Fibroblast of skin of abdomen (primary cell): ENCODE measurements at regions not wholly inside any gene's neighbourhood (a gene's known extent, or its start where the extent isn't known, plus 50 kb on each side); places are given as distances from the start of the nearest gene placed in this dataset.
"Not testable (repeated sequence)": the region's sequence is repeated elsewhere in the genome, so short reads cannot be mapped to it uniquely, and the experiment has no call there.

Experiments used
- DNase-seq: peaks from one replicate; pipeline ENCODE4 v3.0.0-alpha.2; 2013

GRCh38 chr5:172525996-172526360 lies 71.7 kb upstream of the SH3PXD2B start:
- DNase-seq, result no peak

GRCh38 chr5:172525307-172525995 lies 71.1 kb upstream of the SH3PXD2B start:
- no peak for DNase-seq

GRCh38 chr5:172524573-172525021 lies 70.3 kb upstream of the SH3PXD2B start:
- DNase-seq, result no peak

GRCh38 chr5:172523146-172523745 lies 68.9 kb upstream of the SH3PXD2B start:
- no peak for DNase-seq

- no peak for DNase-seq
Observed at GRCh38 chr5:172521338-172521932, 67.1 kb upstream of the SH3PXD2B start.

GRCh38 chr5:172511952-172512351 lies 57.6 kb upstream of the SH3PXD2B start:
- DNase-seq, result no peak

- DNase-seq, result no peak
Observed at GRCh38 chr5:172509405-172509781, 55.1 kb upstream of the SH3PXD2B start.

GRCh38 chr5:172508471-172509404 lies 54.4 kb upstream of the SH3PXD2B start:
- DNase-seq, result no peak

GRCh38 chr5:172507485-172507884 lies 53.2 kb upstream of the SH3PXD2B start:
- DNase-seq, result not testable (repeated sequence)

- no peak for DNase-seq
Observed at GRCh38 chr5:172506921-172507320, 52.6 kb upstream of the SH3PXD2B start.

GRCh38 chr5:172506251-172506650 lies 51.9 kb upstream of the SH3PXD2B start:
- no peak for DNase-seq

GRCh38 chr5:172505845-172506244 lies 51.5 kb upstream of the SH3PXD2B start:
- no peak for DNase-seq

- DNase-seq, result no peak
Observed at GRCh38 chr5:172505403-172505759, 51.1 kb upstream of the SH3PXD2B start.

GRCh38 chr5:172504701-172505402 lies 50.5 kb upstream of the SH3PXD2B start:
- no peak for DNase-seq

- DNase-seq, result no peak
Observed at GRCh38 chr5:172503925-172504700, 49.8 kb upstream of the SH3PXD2B start.
